ENCODE measurements at regions not wholly inside any gene's neighbourhood (a gene's known extent, or its start where the extent isn't known, plus 50 kb on each side); places are given as distances from the start of the nearest gene placed in this dataset.

- no peak for DNase-seq
- Mint-ChIP-seq H3K36me3 (no peaks in the 10 kb centered on the region), H3K9me3 (peaks cover 2% of the 10 kb centered on the region)
Observed at GRCh38 chr1:5304702-5305101, 650.3 kb downstream of the AJAP1 start.

GRCh38 chr1:5298376-5298775 is 644.0 kb downstream of the AJAP1 start:
- DNase-seq = no peak
- no peaks in the 10 kb centered on the region for H3K36me3 Mint-ChIP-seq
- H3K4me3 Mint-ChIP-seq = no peak overlapping the region
- no peak overlapping the region for H3K27ac Mint-ChIP-seq
- peaks cover 2% of the 10 kb centered on the region for H3K9me3 Mint-ChIP-seq
- no peaks in the 10 kb centered on the region for H3K27me3 Mint-ChIP-seq
- H3K4me1 Mint-ChIP-seq = peaks cover 3% of the 10 kb centered on the region

More at GRCh38 chr1:5304702-5305101, 650.3 kb downstream of the AJAP1 start:
- no peak overlapping the region for H3K27ac Mint-ChIP-seq
- no peaks in the 10 kb centered on the region for H3K27me3 Mint-ChIP-seq
- no peak overlapping the region for H3K4me3 Mint-ChIP-seq
- H3K4me1 Mint-ChIP-seq = peaks cover 7% of the 10 kb centered on the region

DNA sequence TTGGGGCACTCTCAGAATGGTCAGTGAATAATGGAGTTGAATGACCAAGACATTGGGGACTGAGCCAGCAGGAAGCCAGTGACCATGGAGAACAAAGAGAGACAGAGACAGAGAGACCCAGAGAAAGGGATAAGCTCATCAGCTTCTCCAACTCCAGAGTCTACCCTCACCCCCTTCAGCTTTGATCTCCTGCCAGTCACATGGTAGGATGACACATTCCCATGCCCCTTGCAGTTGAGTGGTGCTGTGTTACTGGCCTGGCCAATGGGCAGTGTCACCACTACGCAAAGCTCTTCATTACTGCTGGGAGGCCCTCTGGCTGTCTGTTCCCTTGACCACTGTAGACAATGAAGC is 643.5 kb downstream of the AJAP1 start:
- Mint-ChIP-seq H3K4me3 (no peak overlapping the region), H3K4me1 (peaks cover 3% of the 10 kb centered on the region), H3K9me3 (peaks cover 2% of the 10 kb centered on the region), H3K36me3 (no peaks in the 10 kb centered on the region), H3K27me3 (no peaks in the 10 kb centered on the region), H3K27ac (no peak overlapping the region)
- DNase-seq = no peak

- Mint-ChIP-seq H3K27me3 (no peaks in the 10 kb centered on the region), H3K4me3 (no peak overlapping the region), H3K9me3 (peaks cover 2% of the 10 kb centered on the region), H3K36me3 (no peaks in the 10 kb centered on the region), H3K4me1 (peaks cover 3% of the 10 kb centered on the region), H3K27ac (no peak overlapping the region)
- no peak for DNase-seq
Observed at GRCh38 chr1:5297180-5297885, 642.9 kb downstream of the AJAP1 start.

DNA sequence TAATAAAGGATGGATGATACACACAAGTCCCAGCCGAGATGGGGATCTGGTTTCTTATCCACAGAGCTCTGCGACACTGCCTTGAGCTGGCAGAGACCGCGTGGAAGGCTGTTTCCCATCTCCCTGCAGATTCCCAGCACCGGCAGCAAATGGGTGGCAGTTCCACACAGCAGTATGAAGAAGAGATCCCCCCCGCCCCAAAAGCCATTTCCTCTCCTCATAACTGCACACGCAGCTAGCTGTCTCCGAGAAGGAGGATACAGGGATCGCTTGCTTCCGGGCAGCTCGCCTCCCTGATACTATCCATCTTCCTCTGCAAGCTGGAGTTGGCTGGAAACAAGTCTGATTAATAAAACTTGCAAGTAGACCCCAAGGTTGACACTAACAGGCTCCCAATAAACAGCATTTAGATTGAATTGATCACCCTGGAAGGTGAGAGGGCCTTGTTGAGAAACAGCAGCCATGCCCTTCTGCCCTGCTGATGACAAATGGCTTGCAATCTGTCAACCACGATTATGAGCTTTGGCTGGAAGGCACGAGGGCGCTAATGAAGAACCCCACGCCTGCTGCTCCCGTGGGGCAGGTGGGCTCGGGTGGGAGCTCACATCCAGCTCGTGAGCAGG is 642.3 kb downstream of the AJAP1 start:
- H3K4me3 Mint-ChIP-seq = no peak overlapping the region
- H3K36me3 Mint-ChIP-seq = no peaks in the 10 kb centered on the region
- peaks cover 3% of the 10 kb centered on the region for H3K4me1 Mint-ChIP-seq
- H3K27ac Mint-ChIP-seq = no peak overlapping the region
- H3K27me3 Mint-ChIP-seq = no peaks in the 10 kb centered on the region
- no peak for DNase-seq
- H3K9me3 Mint-ChIP-seq = peaks cover 2% of the 10 kb centered on the region

DNA sequence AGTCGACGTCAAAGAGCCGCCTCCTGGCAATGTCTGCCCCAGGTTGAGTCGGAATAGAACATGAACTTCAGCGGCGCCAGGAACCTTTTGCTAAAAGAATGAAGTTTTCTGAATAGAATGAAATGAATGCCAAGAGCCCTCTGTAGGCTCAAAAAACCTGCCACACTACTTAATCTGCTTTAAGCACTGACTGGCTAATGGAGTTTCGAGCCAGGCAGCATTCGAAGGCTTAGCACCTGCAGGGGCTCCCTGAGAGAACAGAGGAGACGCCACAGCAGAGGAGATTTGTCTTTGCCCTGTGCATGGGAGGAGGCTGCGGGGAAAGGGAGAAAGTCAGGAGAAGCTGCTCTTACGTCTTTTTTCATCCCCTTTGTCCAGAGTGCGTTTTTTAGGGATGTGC is 641.7 kb downstream of the AJAP1 start:
- Mint-ChIP-seq H3K36me3 (no peaks in the 10 kb centered on the region), H3K4me3 (no peak overlapping the region), H3K9me3 (peaks cover 2% of the 10 kb centered on the region), H3K4me1 (peaks cover 3% of the 10 kb centered on the region), H3K27ac (no peak overlapping the region), H3K27me3 (no peaks in the 10 kb centered on the region)
- no peak for DNase-seq

DNA sequence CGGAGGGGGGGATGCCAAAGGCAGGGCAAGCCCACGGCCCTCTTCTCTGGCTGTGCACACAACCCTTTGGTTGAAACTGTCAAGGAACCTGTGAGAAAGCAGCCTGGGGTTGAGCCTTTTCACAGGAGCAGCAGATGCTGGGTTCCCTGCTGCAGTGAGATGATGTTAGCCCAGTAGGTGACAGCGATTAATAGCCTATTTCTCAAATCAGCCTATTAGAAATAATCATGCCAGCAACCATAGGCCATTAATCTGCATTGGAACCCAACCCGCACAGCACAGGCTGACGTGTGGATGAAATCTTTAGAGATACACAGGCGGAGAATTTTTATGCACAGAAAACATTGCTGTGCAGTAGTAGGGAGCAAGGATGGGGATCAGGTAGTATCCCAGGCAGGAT is 637.5 kb downstream of the AJAP1 start:
- H3K4me3 Mint-ChIP-seq = no peak overlapping the region
- H3K9me3 Mint-ChIP-seq = no peaks in the 10 kb centered on the region
- no peak overlapping the region for H3K27ac Mint-ChIP-seq
- H3K36me3 Mint-ChIP-seq = no peaks in the 10 kb centered on the region
- H3K4me1 Mint-ChIP-seq = peaks cover 3% of the 10 kb centered on the region
- H3K27me3 Mint-ChIP-seq = no peaks in the 10 kb centered on the region
- no peak for DNase-seq

GRCh38 chr1:5287178-5288150 is 633.1 kb downstream of the AJAP1 start:
- H3K27ac Mint-ChIP-seq = no peak overlapping the region
- no peaks in the 10 kb centered on the region for H3K27me3 Mint-ChIP-seq
- H3K4me1 Mint-ChIP-seq = peaks cover 2% of the 10 kb centered on the region
- H3K36me3 Mint-ChIP-seq = no peaks in the 10 kb centered on the region
- H3K4me3 Mint-ChIP-seq = no peak overlapping the region
- H3K9me3 Mint-ChIP-seq = no peaks in the 10 kb centered on the region
- no peak for DNase-seq

- H3K4me3 Mint-ChIP-seq = no peak overlapping the region
- H3K27me3 Mint-ChIP-seq = no peaks in the 10 kb centered on the region
- no peak overlapping the region for H3K27ac Mint-ChIP-seq
- DNase-seq = peak; percentile 21
- H3K9me3 Mint-ChIP-seq = no peaks in the 10 kb centered on the region
- H3K4me1 Mint-ChIP-seq = peaks cover 2% of the 10 kb centered on the region
- no peaks in the 10 kb centered on the region for H3K36me3 Mint-ChIP-seq
Observed at GRCh38 chr1:5286244-5286643, 631.8 kb downstream of the AJAP1 start.

GRCh38 chr1:5274527-5274926 is 620.1 kb downstream of the AJAP1 start:
- Mint-ChIP-seq H3K4me1 (peaks cover 2% of the 10 kb centered on the region), H3K27me3 (peaks cover 3% of the 10 kb centered on the region), H3K9me3 (no peaks in the 10 kb centered on the region), H3K36me3 (no peaks in the 10 kb centered on the region), H3K27ac (no peak overlapping the region), H3K4me3 (no peak overlapping the region)
- no peak for DNase-seq

DNA sequence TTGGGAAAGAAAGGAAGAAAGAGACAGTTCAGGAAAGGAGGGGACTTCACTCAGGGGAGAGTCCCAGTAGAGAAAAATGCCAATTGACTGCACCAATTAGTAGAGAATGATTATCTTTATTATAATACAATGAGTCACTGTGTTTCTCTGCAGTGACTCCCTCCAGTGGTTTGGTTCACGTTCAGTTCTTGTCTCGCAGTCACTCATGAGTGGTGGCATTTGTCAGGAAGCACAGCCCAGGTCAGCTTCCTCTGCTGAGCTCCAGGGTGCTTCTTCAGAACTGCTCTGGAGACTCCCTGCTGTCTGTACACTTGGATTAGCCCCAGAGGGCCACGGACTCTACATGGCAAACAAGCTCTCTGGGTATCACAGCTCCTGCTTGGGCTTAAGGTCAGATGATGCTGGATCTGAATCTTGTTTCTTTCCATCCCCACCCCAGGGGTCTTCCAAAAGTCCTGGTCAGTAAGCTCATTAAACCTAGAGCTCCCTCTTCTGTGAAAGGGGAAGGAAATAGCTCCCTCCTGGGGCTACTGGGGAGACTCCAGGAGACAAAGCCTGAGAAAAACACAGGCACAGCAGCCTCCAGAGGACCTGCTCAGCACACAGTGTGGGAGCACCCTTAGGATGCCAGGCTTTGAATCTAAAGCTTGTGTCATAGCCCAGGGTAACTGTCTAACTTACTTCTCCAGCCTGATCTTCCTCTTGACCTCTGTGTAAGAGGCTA is 619.0 kb downstream of the AJAP1 start:
- H3K4me3 Mint-ChIP-seq = no peak overlapping the region
- no peak overlapping the region for H3K27ac Mint-ChIP-seq
- H3K27me3 Mint-ChIP-seq = peaks cover 3% of the 10 kb centered on the region
- H3K9me3 Mint-ChIP-seq = no peaks in the 10 kb centered on the region
- no peaks in the 10 kb centered on the region for H3K36me3 Mint-ChIP-seq
- DNase-seq = no peak
- H3K4me1 Mint-ChIP-seq = peaks cover 2% of the 10 kb centered on the region

DNA sequence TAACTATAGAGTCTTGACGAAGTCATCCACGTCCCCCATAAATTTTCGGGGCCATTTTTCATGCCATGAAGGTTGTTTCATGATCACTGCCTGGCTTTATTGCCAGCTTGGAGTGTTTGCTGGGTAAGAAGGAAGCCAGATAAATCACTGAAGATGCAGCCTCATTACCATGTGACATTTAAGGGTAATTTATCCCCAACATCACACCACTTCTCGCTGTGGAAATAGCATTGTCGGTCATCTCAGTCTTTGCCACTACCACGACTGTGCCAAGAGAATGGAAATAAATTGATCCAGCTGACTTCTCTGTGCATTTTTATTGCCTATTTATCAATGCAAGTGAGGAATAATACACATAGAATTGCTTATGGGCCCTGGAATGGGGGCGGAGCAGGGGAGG is 617.9 kb downstream of the AJAP1 start:
- no peak overlapping the region for H3K4me3 Mint-ChIP-seq
- DNase-seq = no peak
- H3K9me3 Mint-ChIP-seq = no peaks in the 10 kb centered on the region
- no peak overlapping the region for H3K27ac Mint-ChIP-seq
- H3K4me1 Mint-ChIP-seq = peaks cover 2% of the 10 kb centered on the region
- no peaks in the 10 kb centered on the region for H3K36me3 Mint-ChIP-seq
- peaks cover 3% of the 10 kb centered on the region for H3K27me3 Mint-ChIP-seq

DNA sequence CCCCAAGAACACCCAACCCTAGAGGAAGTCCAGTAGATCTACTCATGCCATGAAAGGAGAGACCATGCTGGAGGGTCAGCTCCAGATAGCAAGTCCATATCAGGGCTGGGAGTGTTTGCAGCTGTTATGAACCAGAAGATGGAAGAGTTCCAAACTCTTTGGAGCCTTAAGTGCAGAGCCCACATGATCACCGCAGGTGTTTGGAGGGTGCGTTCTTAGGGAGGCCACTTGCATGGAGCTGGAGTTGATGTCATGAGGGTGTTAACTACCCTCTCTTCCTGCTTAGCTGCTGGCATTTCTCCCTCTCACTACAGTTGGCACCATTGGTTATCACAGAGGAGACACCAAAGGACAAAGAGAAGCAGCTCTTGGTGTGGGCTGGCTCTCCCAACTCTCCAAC is 616.9 kb downstream of the AJAP1 start:
- H3K9me3 Mint-ChIP-seq = no peaks in the 10 kb centered on the region
- H3K27me3 Mint-ChIP-seq = peaks cover 3% of the 10 kb centered on the region
- peaks cover 2% of the 10 kb centered on the region for H3K4me1 Mint-ChIP-seq
- no peaks in the 10 kb centered on the region for H3K36me3 Mint-ChIP-seq
- H3K27ac Mint-ChIP-seq = no peak overlapping the region
- DNase-seq = no peak
- no peak overlapping the region for H3K4me3 Mint-ChIP-seq

GRCh38 chr1:5269901-5270300 is 615.5 kb downstream of the AJAP1 start:
- peaks cover 3% of the 10 kb centered on the region for H3K27me3 Mint-ChIP-seq
- peaks cover 2% of the 10 kb centered on the region for H3K4me1 Mint-ChIP-seq
- H3K4me3 Mint-ChIP-seq = no peak overlapping the region
- no peaks in the 10 kb centered on the region for H3K36me3 Mint-ChIP-seq
- H3K9me3 Mint-ChIP-seq = no peaks in the 10 kb centered on the region
- H3K27ac Mint-ChIP-seq = no peak overlapping the region
- DNase-seq = no peak
